Tibial nerve (tissue), 4 donors: ENCODE measurements at regions not wholly inside any gene's neighbourhood (a gene's known extent, or its start where the extent isn't known, plus 50 kb on each side); places are given as distances from the start of the nearest gene placed in this dataset.

ENCODE experiments used
- DNase-seq, 2 donors: peaks; one replicate each; pipeline ENCODE4 v3.0.0-alpha.2; 2019; ENCODE audit warnings: low spot score in 2 of 2
- H3K27ac ChIP-seq, 4 donors: fragments of 200-600 bp; sonication (generic) in 3 of 4; one replicate each; pipeline ENCODE4 v1.5.1; 2017 to 2019; ENCODE audit warnings: mild to moderate bottlenecking in 1 of 4
- H3K27me3 ChIP-seq, 2 donors: fragments of 200-600 bp; sonication (generic) in 1 of 2; one replicate each; pipeline versions ENCODE4 v1.5.1 to v1.6.0; 2017 to 2019
- H3K36me3 ChIP-seq, 3 donors: fragments of 200-600 bp; sonication (generic); one replicate each; pipeline ENCODE4 v1.5.1; 2018 to 2019
- H3K4me1 ChIP-seq, 4 donors: fragments of 200-600 bp; sonication (generic) in 3 of 4; one replicate each; pipeline ENCODE4 v1.5.1; 2017 to 2019
- H3K4me3 ChIP-seq, 4 donors: fragments of 200-600 bp; sonication (generic) in 3 of 4; one replicate each; pipeline ENCODE4 v1.5.1; 2017 to 2019; ENCODE audit warnings: mild to moderate bottlenecking in 1 of 4, moderate library complexity in 1 of 4
- H3K9me3 ChIP-seq, 4 donors: fragments of 200-600 bp; sonication (generic) in 3 of 4; one replicate each; pipeline ENCODE4 v1.5.1; 2017 to 2019
- EP300 ChIP-seq, 2 donors: sonication (generic); formaldehyde crosslinking; IDR thresholded peaks; one replicate each; pipeline ENCODE4 v1.6.1; 2017; ENCODE audit warnings: antibody characterized with exemption in 2 of 2, mild to moderate bottlenecking in 1 of 2
- POLR2A ChIP-seq, 2 donors: fragments of 450-650 bp; IDR thresholded peaks; one replicate each; pipeline ENCODE4 v1.6.1; 2017; ENCODE audit warnings: antibody characterized with exemption in 2 of 2, mild to moderate bottlenecking in 2 of 2, moderate library complexity in 2 of 2
- WGBS, 2 donors: methylation state at CpG; one replicate each; pipeline ENCODE4 v1.1.5; 2018; 5-methylcytosine and 5-hydroxymethylcytosine counted together
- TF ChIP-seq, protein P1 (sequence below), 5 experiments: fragments of 200-600 bp in 3 of 5; fragments of 450-650 bp in 2 of 5; sonication (generic) in 3 of 5; IDR thresholded peaks; one replicate each; pipeline ENCODE4 v1.5.1; 2016 to 2019; ENCODE audit warnings: antibody characterized with exemption in 5 of 5, mild to moderate bottlenecking in 3 of 5, moderate library complexity in 2 of 5

DNA sequence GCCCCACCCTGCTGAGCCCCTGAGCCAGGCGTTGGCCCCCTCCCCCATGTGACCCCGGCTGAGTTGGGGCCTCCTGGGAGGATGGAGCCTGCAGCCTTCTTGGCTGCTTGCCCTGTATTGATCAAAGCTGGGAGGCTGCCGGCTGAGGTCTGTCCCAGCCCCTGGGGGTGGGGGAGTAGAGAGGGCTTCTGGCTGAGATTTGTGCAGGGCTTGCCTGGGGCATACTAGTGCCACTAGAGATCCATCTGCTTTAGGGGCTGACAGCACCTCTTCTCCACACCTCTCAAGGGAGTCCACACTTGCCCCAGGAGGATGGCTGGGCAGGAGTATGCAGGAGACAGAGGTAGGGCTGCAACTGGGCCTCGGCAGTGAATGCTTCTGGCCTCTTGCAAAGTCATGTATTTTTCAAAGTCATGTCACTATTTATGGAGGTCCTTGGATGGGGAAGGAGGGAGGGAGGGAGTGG, 53.6 kb upstream of the SSBP3 start:
- no peaks in the 10 kb centered on the region for H3K9me3 ChIP-seq
- H3K36me3 ChIP-seq, result no peaks in the 10 kb centered on the region
- H3K27ac ChIP-seq, result no peak overlapping the region
- no peak overlapping the region for H3K4me3 ChIP-seq
- DNase-seq, result no peak
- H3K27me3 ChIP-seq, result peaks cover 0 to 3% of the 10 kb centered on the region in 2 donors
- TF ChIP-seq, protein P1, sequence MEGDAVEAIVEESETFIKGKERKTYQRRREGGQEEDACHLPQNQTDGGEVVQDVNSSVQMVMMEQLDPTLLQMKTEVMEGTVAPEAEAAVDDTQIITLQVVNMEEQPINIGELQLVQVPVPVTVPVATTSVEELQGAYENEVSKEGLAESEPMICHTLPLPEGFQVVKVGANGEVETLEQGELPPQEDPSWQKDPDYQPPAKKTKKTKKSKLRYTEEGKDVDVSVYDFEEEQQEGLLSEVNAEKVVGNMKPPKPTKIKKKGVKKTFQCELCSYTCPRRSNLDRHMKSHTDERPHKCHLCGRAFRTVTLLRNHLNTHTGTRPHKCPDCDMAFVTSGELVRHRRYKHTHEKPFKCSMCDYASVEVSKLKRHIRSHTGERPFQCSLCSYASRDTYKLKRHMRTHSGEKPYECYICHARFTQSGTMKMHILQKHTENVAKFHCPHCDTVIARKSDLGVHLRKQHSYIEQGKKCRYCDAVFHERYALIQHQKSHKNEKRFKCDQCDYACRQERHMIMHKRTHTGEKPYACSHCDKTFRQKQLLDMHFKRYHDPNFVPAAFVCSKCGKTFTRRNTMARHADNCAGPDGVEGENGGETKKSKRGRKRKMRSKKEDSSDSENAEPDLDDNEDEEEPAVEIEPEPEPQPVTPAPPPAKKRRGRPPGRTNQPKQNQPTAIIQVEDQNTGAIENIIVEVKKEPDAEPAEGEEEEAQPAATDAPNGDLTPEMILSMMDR (IDR thresholded peaks at IDR 0.05), result no peak
- TF ChIP-seq EP300 (IDR thresholded peaks at IDR 0.05), result no peak
- peaks cover 0 to 24% (median 2%) of the 10 kb centered on the region in 4 donors for H3K4me1 ChIP-seq
- 8 to 12% methylated on average over 3 to 4 of the region's 4 CpGs for WGBS, 2 donors

DNA sequence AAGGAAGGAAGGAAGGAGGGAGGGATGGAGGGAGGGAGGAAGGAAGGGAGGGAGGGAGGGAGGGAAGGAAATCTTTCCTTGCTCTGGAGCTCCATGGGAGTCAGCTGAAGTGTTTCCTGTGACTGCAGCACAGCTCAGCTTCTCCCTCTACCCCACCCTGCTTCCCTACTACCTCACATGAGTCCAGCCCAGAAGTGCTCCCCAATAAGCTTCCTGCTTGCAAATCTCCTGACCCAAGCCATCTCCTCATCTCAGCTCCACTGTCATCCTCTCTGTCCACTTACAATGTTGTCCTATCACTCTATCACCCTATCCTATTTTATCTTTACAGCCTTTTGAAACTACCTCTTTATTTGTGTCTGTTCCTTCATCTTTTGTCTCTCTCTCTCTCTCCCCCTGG, 52.9 kb upstream of the SSBP3 start:
- TF ChIP-seq POLR2A (IDR thresholded peaks at IDR 0.05), result no peak
- no peak for TF ChIP-seq EP300 (IDR thresholded peaks at IDR 0.05)
- TF ChIP-seq, protein P1 (IDR thresholded peaks at IDR 0.05), result no peak
- no peak for DNase-seq
- no peak overlapping the region for H3K4me3 ChIP-seq

DNA sequence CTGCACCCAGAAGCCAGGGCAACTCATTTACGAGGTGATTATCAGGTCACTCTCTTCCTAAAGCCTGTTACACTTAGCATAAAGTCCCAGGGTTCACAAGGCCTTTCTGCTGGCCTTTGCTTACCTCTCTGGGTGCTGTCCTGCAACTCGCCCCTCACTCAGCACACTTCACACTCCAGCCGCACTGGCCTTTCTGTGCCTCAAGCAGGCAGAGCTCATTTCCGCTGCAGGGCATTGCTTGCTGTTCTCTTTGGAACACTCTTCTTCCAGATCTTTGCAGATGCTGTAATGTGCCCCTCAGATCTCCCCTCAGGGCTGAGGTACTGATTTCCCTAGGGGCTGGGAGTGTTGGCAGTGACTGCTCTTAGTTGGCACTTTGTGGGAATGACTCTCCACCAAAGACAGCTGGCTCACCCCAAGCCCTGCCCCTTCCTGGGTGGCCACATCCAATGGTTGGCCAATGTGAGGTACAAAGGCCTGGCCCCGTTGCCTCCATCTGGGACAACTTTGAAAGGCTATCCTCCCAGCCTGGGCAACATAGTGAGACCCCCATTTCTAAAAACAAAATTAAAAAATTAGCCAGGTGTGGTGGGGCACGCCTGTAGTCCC, 50.8 kb upstream of the SSBP3 start:
- no peak for DNase-seq
- Histone ChIP-seq H3K27me3 (peaks cover 0 to 3% of the 10 kb centered on the region in 2 donors), H3K4me1 (peaks cover 0 to 12% (median 0%) of the 10 kb centered on the region in 4 donors), H3K9me3 (peaks cover 0 to 6% (median 0%) of the 10 kb centered on the region in 4 donors), H3K4me3 (no peak overlapping the region), H3K36me3 (no peaks in the 10 kb centered on the region), H3K27ac (no peak overlapping the region)
- TF ChIP-seq, protein P1 (IDR thresholded peaks at IDR 0.05), result no peak
- TF ChIP-seq EP300 (IDR thresholded peaks at IDR 0.05), result no peak
- no peak for TF ChIP-seq POLR2A (IDR thresholded peaks at IDR 0.05)
- 80 to 81% methylated on average over 6 of the region's 6 CpGs for WGBS, 2 donors

More for the DNA sequence above, 52.9 kb upstream of the SSBP3 start:
- Histone ChIP-seq H3K36me3 (no peaks in the 10 kb centered on the region), H3K4me1 (peaks cover 0 to 20% (median 0%) of the 10 kb centered on the region in 4 donors), H3K27ac (no peak overlapping the region), H3K27me3 (peaks cover 0 to 3% of the 10 kb centered on the region in 2 donors), H3K9me3 (no peaks in the 10 kb centered on the region)

DNA sequence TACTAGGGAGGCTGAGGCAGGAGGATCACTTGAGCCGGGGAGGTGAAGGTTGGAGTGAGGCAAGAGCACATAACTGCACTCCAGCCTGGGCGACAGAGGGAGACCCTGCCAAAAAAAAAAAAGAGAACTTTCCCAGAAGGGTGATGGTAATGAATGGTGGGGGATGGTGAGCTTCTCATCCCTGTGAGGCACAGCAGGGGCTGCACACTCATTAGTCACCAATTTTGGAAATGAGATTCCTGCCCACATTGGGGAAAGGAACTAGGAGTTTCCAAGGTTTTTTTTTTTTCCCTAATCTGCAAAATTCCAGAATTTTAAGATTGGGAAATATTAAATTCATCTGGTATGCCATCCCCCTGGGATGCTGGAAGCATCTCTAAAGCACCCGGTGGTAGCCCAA, 50.2 kb upstream of the SSBP3 start:
- DNase-seq, result no peak
- Histone ChIP-seq H3K27me3 (peaks cover 0 to 3% of the 10 kb centered on the region in 2 donors), H3K4me1 (peaks cover 0 to 12% (median 0%) of the 10 kb centered on the region in 4 donors), H3K36me3 (no peaks in the 10 kb centered on the region), H3K4me3 (no peak overlapping the region), H3K9me3 (peaks cover 0 to 6% (median 0%) of the 10 kb centered on the region in 4 donors), H3K27ac (no peak overlapping the region)
- 59 to 77% methylated on average over 3 of the region's 3 CpGs for WGBS, 2 donors
- TF ChIP-seq EP300 (IDR thresholded peaks at IDR 0.05), result no peak
- TF ChIP-seq, protein P1 (IDR thresholded peaks at IDR 0.05), result no peak
- TF ChIP-seq POLR2A (IDR thresholded peaks at IDR 0.05), result no peak
